ENCODE measurements at regions not wholly inside any gene's neighbourhood (a gene's known extent, or its start where the extent isn't known, plus 50 kb on each side); places are given as distances from the start of the nearest gene placed in this dataset.
"Not testable (repeated sequence)": the region's sequence is repeated elsewhere in the genome, so short reads cannot be mapped to it uniquely, and the experiment has no call there.

DNA sequence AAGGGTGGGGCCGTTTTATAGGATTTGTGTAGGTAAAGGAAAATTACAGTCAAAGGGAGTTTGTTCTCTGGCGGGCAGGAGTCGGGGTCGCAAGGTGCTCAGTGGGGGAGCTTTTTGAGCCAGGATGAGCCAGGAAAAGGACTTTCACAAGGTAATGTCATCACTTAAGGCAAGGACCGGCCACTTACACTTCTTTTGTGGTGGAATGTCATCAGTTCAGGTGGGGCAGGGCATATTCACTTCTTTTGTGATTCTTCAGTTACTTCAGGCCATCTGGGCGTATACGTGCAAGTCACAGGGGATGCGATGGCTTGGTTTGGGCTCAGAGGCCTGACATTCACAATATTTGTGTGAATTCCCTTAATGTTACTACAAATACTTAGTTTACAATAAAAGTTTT lies 88.2 kb upstream of the MAP3K7 start:
- DNase-seq, result not testable (repeated sequence)

DNA sequence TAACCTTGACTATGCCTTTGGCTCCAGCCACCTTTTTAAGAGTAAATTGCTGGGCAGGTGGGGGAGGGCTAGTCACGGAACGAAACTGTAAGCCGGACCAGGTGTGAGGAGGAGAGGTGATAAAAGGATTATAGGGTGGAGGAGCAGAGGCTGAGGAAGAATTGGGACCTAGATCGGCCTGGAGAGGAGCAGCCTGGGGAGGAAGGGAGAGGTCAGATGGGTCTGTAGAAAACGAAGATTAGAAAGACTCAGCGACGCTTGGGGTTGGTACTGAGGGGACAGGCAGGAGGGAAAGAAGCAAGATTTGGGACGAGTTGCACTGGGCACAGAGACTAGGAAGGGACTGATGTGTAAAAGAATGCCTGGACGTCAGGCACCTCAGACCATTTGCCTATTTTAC lies 87.2 kb upstream of the MAP3K7 start:
- DNase-seq, result not testable (repeated sequence)

- DNase-seq, result no peak
These were observed 83.0 kb upstream of the MAP3K7 start for GRCh38 chr6:90669846-90670245.

DNA sequence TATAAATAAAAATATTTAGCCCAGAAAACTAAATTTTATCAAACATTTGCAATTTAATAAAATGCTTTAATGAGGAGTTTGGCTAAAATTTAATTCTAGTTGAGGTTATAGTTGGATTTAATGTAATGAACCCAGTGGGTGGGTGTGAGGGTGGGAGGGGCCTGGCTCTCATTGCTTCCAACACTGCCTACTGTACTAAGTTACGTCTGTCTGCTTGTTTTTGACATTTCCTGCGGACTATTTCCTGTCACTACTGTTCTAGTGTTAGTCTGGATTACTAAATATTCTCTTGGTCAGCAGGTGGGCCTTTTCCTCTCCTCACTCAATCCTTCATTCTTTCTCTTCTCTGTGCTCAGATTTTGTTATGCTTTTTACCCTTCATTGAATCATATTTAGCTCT lies 82.5 kb upstream of the MAP3K7 start:
- no peak for DNase-seq

DNA sequence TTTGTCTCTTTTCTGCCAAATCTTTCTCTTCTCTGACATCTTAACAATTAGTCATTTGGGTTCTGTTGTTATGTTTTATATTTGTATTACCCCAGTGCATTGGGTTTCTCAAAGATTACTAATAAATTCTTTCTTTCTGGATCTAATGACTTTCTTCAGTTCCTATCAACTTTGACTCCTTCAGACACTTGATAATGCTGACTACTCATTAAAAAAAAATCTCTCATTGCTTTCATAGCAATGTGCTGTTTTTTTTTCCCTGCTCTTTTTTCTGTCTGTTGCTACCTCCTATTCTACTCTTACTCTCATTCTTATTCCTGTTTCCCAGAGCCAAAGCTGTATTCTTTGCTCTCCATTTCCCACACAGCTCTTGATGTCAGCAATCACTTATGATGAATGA lies 81.3 kb upstream of the MAP3K7 start:
- DNase-seq, result no peak

DNA sequence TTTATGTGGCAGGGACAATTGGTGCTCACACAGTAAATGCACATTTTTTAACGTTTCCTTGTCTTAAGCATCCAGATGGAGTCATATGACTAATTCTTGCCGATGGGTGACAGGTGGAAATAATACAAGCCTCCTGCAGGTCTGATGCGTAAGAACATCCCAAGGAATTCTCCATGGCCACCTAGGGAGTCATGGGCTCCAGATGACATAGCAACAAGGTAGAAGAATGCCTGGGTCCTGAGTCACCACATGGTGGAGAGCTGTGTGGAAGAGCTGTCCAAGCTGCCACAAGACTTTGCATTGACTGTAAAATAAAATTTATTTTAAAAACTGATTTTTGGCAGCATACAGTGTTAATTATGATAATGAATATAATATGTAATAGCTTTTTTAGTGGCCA lies 77.0 kb upstream of the MAP3K7 start:
- no peak for DNase-seq

GRCh38 chr6:90663106-90663505 lies 76.2 kb upstream of the MAP3K7 start:
- no peak for DNase-seq

GRCh38 chr6:90660931-90661330 lies 74.1 kb upstream of the MAP3K7 start:
- no peak for DNase-seq

- no peak for DNase-seq
These were observed 71.6 kb upstream of the MAP3K7 start for GRCh38 chr6:90658497-90658896.

DNA sequence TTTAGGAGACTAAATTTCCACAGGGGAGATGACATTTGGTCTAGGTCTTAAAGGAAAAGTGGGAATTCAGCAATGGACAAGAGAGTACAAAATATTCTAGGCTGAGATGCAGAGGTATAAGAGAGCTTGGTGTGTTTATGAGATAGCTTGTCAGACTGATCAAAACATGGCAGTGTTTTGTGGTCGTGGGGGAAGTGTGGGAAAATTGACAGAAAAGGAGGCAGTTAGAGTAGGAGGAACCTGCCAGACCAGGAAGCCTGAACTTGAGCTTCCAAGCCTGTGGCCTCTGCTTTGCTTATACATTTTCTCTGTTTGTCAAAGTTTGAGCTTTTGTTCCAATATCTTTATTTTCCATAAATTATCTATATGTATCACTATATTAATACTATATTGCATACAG lies 69.5 kb upstream of the MAP3K7 start:
- DNase-seq, result no peak

DNA sequence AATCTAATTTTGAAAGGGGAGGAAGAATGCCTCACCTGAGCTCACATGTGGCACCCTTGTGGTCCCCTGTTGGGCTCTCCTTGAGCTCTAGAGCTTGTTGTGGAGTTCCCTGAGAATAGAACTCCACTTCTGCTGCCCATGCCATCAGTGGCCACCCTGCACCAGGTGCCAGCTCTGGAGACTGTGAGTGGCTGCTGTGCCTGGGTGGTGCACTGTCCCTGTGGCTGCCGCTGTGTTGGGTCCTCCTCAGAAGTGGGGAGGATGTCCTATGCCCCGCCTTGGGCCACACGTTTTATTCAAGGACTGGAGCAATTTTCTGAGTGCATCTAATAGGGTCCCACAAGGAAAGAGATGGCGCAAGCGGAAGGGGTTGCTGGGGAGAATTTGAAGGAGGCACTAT lies 67.9 kb upstream of the MAP3K7 start:
- DNase-seq, result no peak

GRCh38 chr6:90654166-90654565 lies 67.3 kb upstream of the MAP3K7 start:
- DNase-seq, result no peak

DNA sequence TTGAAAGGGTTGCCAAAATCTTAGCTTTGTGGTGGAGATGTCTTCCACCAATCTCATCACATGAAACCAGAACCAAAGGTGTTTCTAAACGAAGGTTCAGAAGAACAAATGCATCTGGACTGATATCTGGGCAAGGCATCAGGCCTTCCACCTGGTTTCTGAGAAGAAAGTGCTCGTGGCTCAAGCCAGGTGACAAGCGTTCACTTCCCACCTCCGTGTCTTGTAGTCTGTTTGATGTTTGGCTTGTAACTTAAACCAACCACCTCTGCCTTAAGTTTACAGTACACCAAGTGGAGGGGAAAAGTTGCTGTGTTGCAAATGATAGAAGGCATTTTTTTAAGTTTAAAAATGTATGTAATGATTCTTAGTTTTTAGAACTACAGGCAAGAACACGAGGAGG lies 66.9 kb upstream of the MAP3K7 start:
- DNase-seq, result no peak

- no peak for DNase-seq
These were observed 63.4 kb upstream of the MAP3K7 start for GRCh38 chr6:90650041-90650940.

DNA sequence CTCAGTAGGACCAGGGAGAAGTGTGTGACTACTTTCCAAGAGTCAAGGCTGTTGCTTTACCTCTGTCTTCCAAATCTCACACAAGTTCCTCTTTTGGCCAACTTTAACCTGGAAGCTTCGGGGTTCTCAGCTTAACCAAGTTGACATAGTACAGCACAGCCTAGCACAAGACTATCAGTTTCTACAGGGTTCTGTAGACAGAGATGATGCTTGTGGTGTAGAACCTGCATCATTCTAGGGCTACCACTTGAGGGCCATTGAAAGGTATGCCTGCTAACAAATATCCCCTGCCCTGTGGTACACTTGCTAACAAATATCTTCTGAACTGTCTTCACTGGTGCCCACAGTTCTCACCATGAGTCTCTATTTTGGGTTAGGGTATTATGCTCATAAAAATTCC lies 62.0 kb upstream of the MAP3K7 start:
- DNase-seq, result no peak

DNA sequence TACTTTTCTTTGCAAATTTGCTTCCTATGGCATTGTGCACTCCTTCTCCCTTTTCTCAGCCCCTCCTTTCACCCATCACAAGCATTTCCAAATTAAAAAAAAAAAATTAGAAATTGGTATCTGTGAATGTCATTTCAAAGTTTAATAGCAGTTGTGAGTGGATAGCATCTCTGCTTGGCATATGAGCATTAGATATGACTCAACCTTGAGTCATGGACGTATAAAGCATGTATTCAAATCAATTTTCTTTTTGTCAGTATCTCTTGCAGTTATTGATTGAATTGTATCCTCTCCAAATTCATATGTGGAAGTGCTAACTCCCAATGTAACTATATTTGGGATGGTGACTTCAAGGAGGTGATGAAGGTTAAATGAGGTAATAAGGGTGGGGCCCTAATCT lies 60.1 kb upstream of the MAP3K7 start:
- no peak for DNase-seq

DNA sequence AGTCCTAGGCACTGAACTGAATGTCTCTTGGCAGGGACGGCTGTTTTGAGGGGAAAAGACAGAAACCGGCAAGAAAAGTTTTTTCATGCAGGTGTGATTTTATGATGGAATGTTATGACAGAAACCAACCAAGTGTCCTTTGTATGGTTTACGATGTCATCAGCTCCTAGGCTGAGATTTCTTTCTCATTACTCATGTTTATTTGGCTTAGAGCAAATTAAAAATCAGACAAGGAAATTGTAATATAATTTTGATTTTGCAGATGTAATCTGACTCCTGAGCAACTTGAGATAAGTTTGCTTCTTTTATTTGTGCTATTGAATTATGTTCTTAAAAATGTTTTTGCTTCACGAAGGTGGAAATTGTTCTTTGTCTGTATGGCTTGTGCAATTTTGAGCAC lies 58.8 kb upstream of the MAP3K7 start:
- DNase-seq, result no peak

GRCh38 chr6:90644492-90644891 lies 57.6 kb upstream of the MAP3K7 start:
- no peak for DNase-seq

DNA sequence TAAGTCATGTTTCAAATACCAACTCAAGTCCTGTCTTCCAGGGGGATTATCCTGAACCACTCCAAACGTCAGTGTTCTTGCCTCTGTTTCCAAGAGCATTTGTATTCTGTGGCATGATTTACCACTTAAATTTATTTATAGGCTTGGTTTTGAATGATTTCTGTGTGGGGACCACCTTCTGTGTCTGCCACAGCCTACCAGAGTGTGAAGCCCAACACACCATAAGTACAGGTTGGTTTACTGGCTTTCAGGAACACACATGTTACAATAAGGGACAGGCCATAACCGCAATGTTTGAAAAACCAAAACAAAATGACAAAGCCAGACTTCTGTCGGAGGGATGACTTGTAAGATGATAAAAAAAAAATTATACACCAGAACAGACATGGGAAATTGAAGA lies 56.5 kb upstream of the MAP3K7 start:
- no peak for DNase-seq

DNA sequence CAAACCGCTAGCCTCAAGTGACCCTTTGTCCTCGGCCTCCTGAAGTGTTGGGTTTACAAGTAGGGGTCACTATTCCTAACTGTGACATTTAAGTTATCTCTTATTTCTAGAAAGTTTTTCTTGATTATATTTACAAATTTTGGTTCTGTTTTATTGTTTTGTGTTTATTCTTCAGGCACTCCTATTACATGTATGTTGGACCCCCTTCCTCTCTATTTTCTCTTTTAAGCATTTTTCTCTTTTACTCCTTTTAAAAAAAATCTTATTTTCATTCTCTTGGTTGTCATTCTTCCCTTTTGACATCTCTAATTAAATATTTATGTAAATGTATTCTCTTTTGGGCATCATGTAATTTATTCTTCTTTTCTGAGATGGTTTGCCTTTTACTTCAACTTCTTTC lies 50.4 kb upstream of the MAP3K7 start:
- DNase-seq, result no peak
